Neural progenitor cell (in vitro differentiated cells): ENCODE measurements at regions not wholly inside any gene's neighbourhood (a gene's known extent, or its start where the extent isn't known, plus 50 kb on each side); places are given as distances from the start of the nearest gene placed in this dataset.

Experiments
- CTCF ChIP-seq: fragments of 200-600 bp; sonication (generic); IDR thresholded peaks from 2 replicates; pipeline ENCODE4 v1.5.1; 2017; ENCODE audit warnings: antibody characterized with exemption, mild to moderate bottlenecking
- EZH2 ChIP-seq: fragments of 200-600 bp; sonication (generic); IDR thresholded peaks from 2 replicates; pipeline ENCODE4 v1.6.1; 2017; ENCODE audit warnings: antibody characterized with exemption, mild to moderate bottlenecking, moderate library complexity

DNA sequence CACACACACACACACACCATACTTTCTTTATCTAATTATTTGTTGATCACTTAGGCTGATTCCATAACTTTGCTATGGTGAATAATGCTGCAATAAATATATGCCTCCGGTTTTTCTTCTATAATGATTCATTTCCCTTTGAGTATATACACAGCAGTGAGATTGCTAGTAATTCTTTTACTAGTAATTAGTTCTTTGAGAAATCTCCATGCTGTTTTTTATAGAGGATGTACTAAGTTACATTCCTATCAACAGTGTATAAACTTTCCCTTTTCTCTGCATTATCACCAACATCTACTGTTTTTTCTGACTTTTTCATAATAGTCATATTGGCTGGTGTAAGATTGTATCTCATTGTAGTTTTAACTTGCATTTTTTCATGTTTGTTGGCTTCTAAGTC lies 1405.1 kb downstream of the PCDH9 start:
- TF ChIP-seq CTCF (no peak), EZH2 (no peak)
